ENCODE measurements at regions not wholly inside any gene's neighbourhood (a gene's known extent, or its start where the extent isn't known, plus 50 kb on each side); places are given as distances from the start of the nearest gene placed in this dataset.

DNA sequence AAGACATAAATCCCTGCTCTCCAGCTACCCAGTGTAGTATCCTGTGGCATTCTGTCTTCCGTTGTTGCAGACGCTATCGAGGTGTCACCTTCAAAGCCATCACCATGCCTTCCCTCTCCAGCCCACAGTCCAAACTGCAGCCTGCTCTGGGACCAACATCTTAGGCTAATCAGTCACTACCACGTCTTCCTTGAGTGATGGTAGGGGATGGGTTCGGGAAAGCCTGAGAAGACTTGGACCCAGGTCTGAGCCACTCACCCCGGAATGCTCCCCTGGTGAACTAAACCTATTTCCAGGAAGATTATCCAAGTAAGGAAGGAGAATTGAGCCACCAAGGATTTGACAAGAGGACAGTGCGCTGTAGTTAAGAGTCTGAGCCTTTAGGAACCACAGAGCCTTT, 52.9 kb upstream of the IRX1 start:
- Histone ChIP-seq H3K36me3 (ENCODE audit: insufficient read depth, low read length) (no peaks in the 10 kb centered on the region), H3K9me3 (ENCODE audit: insufficient read depth, low read depth, low read length) (no peaks in the 10 kb centered on the region; the same call in 1 of the 2 replicates), H3K9ac (ENCODE audit: low read depth, low read length, poor library complexity, severe bottlenecking) (no peak overlapping the region), H3K27me3 (ENCODE audit: insufficient read depth, low read length, poor library complexity, severe bottlenecking) (no peaks in the 10 kb centered on the region), H3K4me1 (ENCODE audit: insufficient read depth, low read length, poor library complexity, severe bottlenecking) (no peaks in the 10 kb centered on the region), H2AFZ (ENCODE audit: low read length) (no peak overlapping the region), H3K79me2 (ENCODE audit: insufficient read depth, low read length) (no peaks in the 10 kb centered on the region), H3K4me2 (ENCODE audit: low read depth, low read length, poor library complexity, severe bottlenecking) (no peak overlapping the region), H3F3A (ENCODE audit: low read depth) (no peaks in the 10 kb centered on the region), H4K20me1 (ENCODE audit: insufficient read depth, low read length, poor library complexity, severe bottlenecking) (no peaks in the 10 kb centered on the region), H3K9me2 (replicated peaks; ENCODE audit: low read depth, low read length) (no peaks in the 10 kb centered on the region), H3K4me3 (ENCODE audit: low read length, poor library complexity, severe bottlenecking) (no peak overlapping the region)
- TF ChIP-seq EZH2phosphoT487 (IDR thresholded peaks at IDR 0.05; ENCODE audit: borderline replicate concordance) (no peak), CTCF (conservative IDR thresholded peaks at IDR 0.05; ENCODE audit: low read length) (no peak)

- Histone ChIP-seq H3K36me3 (ENCODE audit: insufficient read depth, low read length) (no peaks in the 10 kb centered on the region), H3K4me3 (ENCODE audit: low read length, poor library complexity, severe bottlenecking) (no peak overlapping the region), H3K79me2 (ENCODE audit: insufficient read depth, low read length) (no peaks in the 10 kb centered on the region), H3K4me1 (ENCODE audit: insufficient read depth, low read length, poor library complexity, severe bottlenecking) (no peaks in the 10 kb centered on the region), H4K20me1 (ENCODE audit: insufficient read depth, low read length, poor library complexity, severe bottlenecking) (no peaks in the 10 kb centered on the region), H3K4me2 (ENCODE audit: low read depth, low read length, poor library complexity, severe bottlenecking) (no peak overlapping the region), H3K9ac (ENCODE audit: low read depth, low read length, poor library complexity, severe bottlenecking) (no peak overlapping the region), H3F3A (ENCODE audit: low read depth) (no peaks in the 10 kb centered on the region), H2AFZ (ENCODE audit: low read length) (no peak overlapping the region), H3K27me3 (ENCODE audit: insufficient read depth, low read length, poor library complexity, severe bottlenecking) (no peaks in the 10 kb centered on the region), H3K9me2 (replicated peaks; ENCODE audit: low read depth, low read length) (no peaks in the 10 kb centered on the region), H3K9me3 (ENCODE audit: insufficient read depth, low read depth, low read length) (peaks cover under 1% of the 10 kb centered on the region; the same call in 1 of the 2 replicates)
- TF ChIP-seq CTCF (conservative IDR thresholded peaks at IDR 0.05; ENCODE audit: low read length): no peak
- no peak for TF ChIP-seq EZH2phosphoT487 (IDR thresholded peaks at IDR 0.05; ENCODE audit: borderline replicate concordance)
Measured at GRCh38 chr5:3542158-3542557, 53.5 kb upstream of the IRX1 start.

DNA sequence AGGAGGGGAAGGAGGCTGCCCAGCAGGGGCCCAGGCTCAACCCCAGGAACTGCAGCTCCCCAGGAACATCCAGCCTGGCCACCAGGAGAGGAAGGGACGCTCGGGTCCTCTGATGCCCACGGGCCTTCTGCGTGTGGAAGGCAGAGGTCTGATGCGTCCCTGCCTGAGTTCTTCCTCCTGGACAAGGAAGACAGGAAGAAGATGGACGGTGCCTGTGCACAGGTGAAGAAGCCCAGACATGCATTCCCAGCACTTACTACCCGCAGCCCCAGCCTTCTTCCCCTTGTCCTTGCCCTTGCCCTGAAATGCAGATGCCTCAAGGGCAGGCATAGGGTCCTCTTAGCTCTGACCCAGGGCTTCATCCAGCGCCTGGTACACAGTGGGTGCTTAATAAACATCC, 56.7 kb upstream of the IRX1 start:
- no peaks in the 10 kb centered on the region for H3F3A ChIP-seq (ENCODE audit: low read depth)
- H3K27me3 ChIP-seq (ENCODE audit: insufficient read depth, low read length, poor library complexity, severe bottlenecking): no peaks in the 10 kb centered on the region

More for the DNA sequence above, 56.7 kb upstream of the IRX1 start:
- Histone ChIP-seq H3K4me3 (ENCODE audit: low read length, poor library complexity, severe bottlenecking) (no peak overlapping the region), H3K36me3 (ENCODE audit: insufficient read depth, low read length) (no peaks in the 10 kb centered on the region), H3K4me2 (ENCODE audit: low read depth, low read length, poor library complexity, severe bottlenecking) (no peak overlapping the region), H2AFZ (ENCODE audit: low read length) (no peak overlapping the region), H4K20me1 (ENCODE audit: insufficient read depth, low read length, poor library complexity, severe bottlenecking) (no peaks in the 10 kb centered on the region), H3K9me3 (ENCODE audit: insufficient read depth, low read depth, low read length) (peaks cover 7% of the 10 kb centered on the region; the same call in 1 of the 2 replicates), H3K9me2 (replicated peaks; ENCODE audit: low read depth, low read length) (no peaks in the 10 kb centered on the region), H3K79me2 (ENCODE audit: insufficient read depth, low read length) (no peaks in the 10 kb centered on the region), H3K4me1 (ENCODE audit: insufficient read depth, low read length, poor library complexity, severe bottlenecking) (no peaks in the 10 kb centered on the region), H3K9ac (ENCODE audit: low read depth, low read length, poor library complexity, severe bottlenecking) (no peak overlapping the region)
- TF ChIP-seq CTCF (conservative IDR thresholded peaks at IDR 0.05; ENCODE audit: low read length): no peak
- no peak for TF ChIP-seq EZH2phosphoT487 (IDR thresholded peaks at IDR 0.05; ENCODE audit: borderline replicate concordance)

Measured in Loucy (cell line).